ENCODE measurements at regions not wholly inside any gene's neighbourhood (a gene's known extent, or its start where the extent isn't known, plus 50 kb on each side); places are given as distances from the start of the nearest gene placed in this dataset.
"Not testable (repeated sequence)": the region's sequence is repeated elsewhere in the genome, so short reads cannot be mapped to it uniquely, and the experiment has no call there.

DNA sequence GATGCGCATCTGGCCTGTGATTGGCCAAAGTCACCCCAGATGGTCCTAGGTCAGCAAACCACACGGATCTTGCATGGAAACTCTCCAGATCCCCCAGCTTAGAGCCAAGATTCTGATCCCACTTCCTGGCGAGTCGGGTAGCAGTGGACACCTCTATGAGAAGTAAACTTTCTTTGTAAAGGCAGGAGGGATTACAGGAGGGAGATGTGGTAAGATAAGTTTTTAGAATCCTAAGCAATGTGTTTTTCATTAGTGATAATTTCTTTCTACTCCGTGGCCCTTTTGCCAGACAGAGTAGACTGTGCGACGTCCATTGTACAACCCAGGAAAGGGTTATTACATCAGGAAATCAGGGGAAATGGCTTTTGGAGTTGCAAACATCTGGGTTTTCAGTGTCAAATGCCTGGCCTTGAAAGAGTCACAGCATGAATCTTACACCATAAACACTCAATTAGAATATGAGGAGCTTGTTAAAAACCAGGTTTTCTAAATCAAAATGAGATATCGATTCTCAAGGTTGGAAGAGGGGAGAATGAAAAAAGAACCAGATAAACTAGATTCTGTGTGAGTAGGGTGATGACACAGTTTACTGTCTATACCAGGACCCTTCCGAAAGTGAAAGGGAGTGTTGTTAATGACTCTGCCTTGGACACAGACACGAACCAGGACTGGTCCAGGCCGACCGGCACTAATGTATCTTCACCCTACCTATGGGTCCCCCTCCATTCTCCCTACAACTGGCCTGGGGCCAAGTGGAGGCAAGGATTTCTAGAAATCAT, 61.9 kb upstream of the WAC start:
- TF ChIP-seq CTCF (conservative IDR thresholded peaks at IDR 0.05; ENCODE audit: low read depth, low read length) = no peak
- no peak for DNase-seq (ENCODE audit: low read depth)
- H3K4me3 ChIP-seq (ENCODE audit: low read depth, low read length) = no peak overlapping the region

DNA sequence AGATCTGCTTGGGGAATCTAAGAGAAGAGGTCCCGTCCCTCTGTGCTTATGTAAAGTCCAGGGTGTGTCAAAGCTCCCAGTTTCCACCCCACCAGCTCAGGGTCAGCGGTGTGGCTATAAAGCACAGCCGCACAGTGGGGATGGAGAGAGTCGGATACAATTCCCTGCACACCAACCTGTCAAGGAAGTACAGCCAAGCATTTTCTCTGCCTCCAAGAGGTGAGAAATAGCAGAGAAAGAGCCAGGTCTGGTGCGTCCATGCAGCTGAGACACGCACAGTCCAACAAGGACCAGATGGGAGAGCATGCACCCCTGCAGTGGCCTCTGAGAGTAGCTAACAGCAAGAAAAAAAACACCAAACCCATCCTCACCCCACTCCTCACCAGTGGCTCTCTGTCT, 61.3 kb upstream of the WAC start:
- TF ChIP-seq CTCF (conservative IDR thresholded peaks at IDR 0.05; ENCODE audit: low read depth, low read length) = no peak
- no peak overlapping the region for H3K4me3 ChIP-seq (ENCODE audit: low read depth, low read length)
- DNase-seq (ENCODE audit: low read depth) = no peak

DNA sequence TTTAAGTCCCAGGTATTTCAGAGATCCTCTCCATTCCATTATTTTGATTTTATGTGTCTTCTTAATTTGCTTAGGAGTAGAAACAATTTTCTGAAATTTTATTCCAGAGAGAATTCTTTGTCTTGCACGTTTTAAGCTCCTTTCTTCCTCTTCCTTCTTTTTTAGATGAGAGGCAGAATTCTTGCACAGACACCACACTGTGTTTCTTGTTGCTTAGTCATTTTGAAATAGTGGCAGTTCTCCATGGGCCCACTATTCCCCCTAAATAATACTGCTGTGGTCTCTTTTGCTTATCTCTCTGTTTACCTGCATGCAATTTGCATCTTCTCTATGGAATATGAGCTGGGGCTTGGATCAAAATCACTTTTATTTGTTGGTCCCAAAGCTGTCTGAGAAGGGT, 54.3 kb upstream of the WAC start:
- H3K4me3 ChIP-seq (ENCODE audit: low read depth, low read length) = no peak overlapping the region
- no peak for DNase-seq (ENCODE audit: low read depth)
- TF ChIP-seq CTCF (conservative IDR thresholded peaks at IDR 0.05; ENCODE audit: low read depth, low read length) = no peak

DNA sequence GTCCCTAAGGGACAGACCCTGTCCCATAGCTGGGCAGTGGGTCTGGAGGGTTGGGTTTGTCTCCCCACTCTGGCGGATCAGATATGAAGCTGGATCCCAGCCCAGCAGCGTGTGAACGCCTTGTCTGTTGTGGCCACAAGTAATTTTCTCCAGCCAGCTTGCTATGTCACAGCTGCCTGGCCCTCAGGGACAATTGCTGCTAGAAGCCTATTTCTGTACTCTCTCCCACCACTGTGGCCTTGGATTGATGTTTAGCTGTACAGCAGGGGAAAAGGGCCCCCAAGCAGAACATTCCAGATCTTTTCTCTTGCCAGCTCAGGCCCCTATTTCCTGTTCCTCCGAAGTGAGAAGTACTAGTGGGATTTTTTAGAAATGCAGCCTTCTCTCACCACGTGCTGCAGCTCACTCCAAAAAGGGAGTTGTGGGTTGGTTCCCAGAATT, 53.5 kb upstream of the WAC start:
- TF ChIP-seq CTCF (conservative IDR thresholded peaks at IDR 0.05; ENCODE audit: low read depth, low read length) = no peak
- DNase-seq (ENCODE audit: low read depth) = no peak
- no peak overlapping the region for H3K4me3 ChIP-seq (ENCODE audit: low read depth, low read length)

- DNase-seq (ENCODE audit: low read depth) = no peak
- H3K4me3 ChIP-seq (ENCODE audit: low read depth, low read length) = no peak overlapping the region
- no peak for TF ChIP-seq CTCF (conservative IDR thresholded peaks at IDR 0.05; ENCODE audit: low read depth, low read length)
These were observed 52.8 kb upstream of the WAC start for GRCh38 chr10:28479927-28480627.

- H3K4me3 ChIP-seq (ENCODE audit: low read depth, low read length) = no peak overlapping the region
- DNase-seq (ENCODE audit: low read depth) = no peak
- no peak for TF ChIP-seq CTCF (conservative IDR thresholded peaks at IDR 0.05; ENCODE audit: low read depth, low read length)
These were observed 52.3 kb upstream of the WAC start for GRCh38 chr10:28480628-28480965.

DNA sequence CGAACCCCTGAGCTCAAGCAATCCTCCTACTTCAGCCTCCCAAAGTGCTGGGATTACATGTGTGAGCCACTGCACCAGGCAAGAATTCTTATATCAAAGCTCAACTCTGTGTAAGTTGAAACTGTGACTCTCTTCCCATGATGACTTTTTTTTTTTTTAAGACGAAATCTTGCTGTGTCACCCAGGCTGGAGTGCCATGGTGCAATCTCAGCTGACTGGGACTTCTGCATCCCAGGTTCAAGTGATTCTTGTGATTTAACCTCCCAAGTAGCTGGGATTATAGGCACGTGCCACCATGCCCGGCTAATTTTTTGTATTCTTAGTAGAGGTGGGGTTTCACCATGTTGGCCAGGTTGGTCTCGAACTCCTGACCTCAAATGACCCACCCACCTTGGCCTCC, 51.6 kb upstream of the WAC start:
- H3K4me3 ChIP-seq (ENCODE audit: low read depth, low read length); DNase-seq (ENCODE audit: low read depth): not testable (repeated sequence)
